Nephron progenitor cell (in vitro differentiated cells): ENCODE measurements at regions not wholly inside any gene's neighbourhood (a gene's known extent, or its start where the extent isn't known, plus 50 kb on each side); places are given as distances from the start of the nearest gene placed in this dataset.

Experiments used
- DNase-seq: peaks from one replicate; pipeline ENCODE4 v3.0.0; 2021
- H3K27ac Mint-ChIP-seq: 2 replicates; pipeline ENCODE4 v1.8.0; 2021; ENCODE audit warnings: mild to moderate bottlenecking, moderate library complexity, mixed read lengths
- H3K27me3 Mint-ChIP-seq: 2 replicates; pipeline ENCODE4 v1.8.0; 2021; ENCODE audit warnings: mild to moderate bottlenecking, low read depth, mixed read lengths; ENCODE audit not compliant: poor library complexity
- H3K36me3 Mint-ChIP-seq: 2 replicates; pipeline ENCODE4 v1.8.0; 2021; ENCODE audit warnings: low read depth, mixed read lengths
- H3K4me1 Mint-ChIP-seq: 2 replicates; pipeline ENCODE4 v1.8.0; 2021; ENCODE audit warnings: mixed read lengths
- H3K4me3 Mint-ChIP-seq: 2 replicates; pipeline ENCODE4 v1.8.0; 2021; ENCODE audit warnings: mild to moderate bottlenecking, moderate library complexity, mixed read lengths
- H3K9me3 Mint-ChIP-seq: 2 replicates; pipeline ENCODE4 v1.8.0; 2021; ENCODE audit warnings: mild to moderate bottlenecking, moderate library complexity, mixed read lengths
- CTCF ChIP-seq: fragments of 200-600 bp; sonication (generic); IDR thresholded peaks from 2 replicates; pipeline ENCODE4 v1.5.0; 2021; ENCODE audit warnings: antibody characterized with exemption

GRCh38 chr4:12658146-12658545, 826.0 kb downstream of the RAB28 start:
- Mint-ChIP-seq H3K27ac (no peak overlapping the region), H3K4me1 (no peaks in the 10 kb centered on the region), H3K27me3 (no peaks in the 10 kb centered on the region), H3K4me3 (no peak overlapping the region), H3K9me3 (peaks cover 14% of the 10 kb centered on the region), H3K36me3 (no peaks in the 10 kb centered on the region)
- no peak for DNase-seq
- no peak for TF ChIP-seq CTCF

GRCh38 chr4:12651876-12652275, 832.3 kb downstream of the RAB28 start:
- no peak overlapping the region for H3K27ac Mint-ChIP-seq

GRCh38 chr4:12645732-12646131, 838.4 kb downstream of the RAB28 start:
- TF ChIP-seq CTCF = no peak
- no peak for DNase-seq
- Mint-ChIP-seq H3K36me3 (no peaks in the 10 kb centered on the region), H3K27ac (no peak overlapping the region), H3K4me1 (no peaks in the 10 kb centered on the region), H3K27me3 (peaks cover 3% of the 10 kb centered on the region), H3K4me3 (no peak overlapping the region), H3K9me3 (peaks cover 8% of the 10 kb centered on the region)

More at GRCh38 chr4:12651876-12652275, 832.3 kb downstream of the RAB28 start:
- Mint-ChIP-seq H3K9me3 (peaks cover 13% of the 10 kb centered on the region), H3K36me3 (no peaks in the 10 kb centered on the region), H3K4me1 (no peaks in the 10 kb centered on the region), H3K27me3 (peaks cover 3% of the 10 kb centered on the region), H3K4me3 (no peak overlapping the region)
- no peak for DNase-seq
- TF ChIP-seq CTCF = no peak

GRCh38 chr4:12644261-12644660, 839.9 kb downstream of the RAB28 start:
- DNase-seq = no peak
- Mint-ChIP-seq H3K27me3 (no peaks in the 10 kb centered on the region), H3K27ac (no peak overlapping the region), H3K36me3 (no peaks in the 10 kb centered on the region), H3K4me3 (no peak overlapping the region), H3K4me1 (no peaks in the 10 kb centered on the region), H3K9me3 (peaks cover 6% of the 10 kb centered on the region)
- TF ChIP-seq CTCF = no peak

GRCh38 chr4:12636191-12636590, 847.9 kb downstream of the RAB28 start:
- H3K36me3 Mint-ChIP-seq = no peaks in the 10 kb centered on the region
- no peak for TF ChIP-seq CTCF

GRCh38 chr4:12635629-12636028, 848.5 kb downstream of the RAB28 start:
- H3K27ac Mint-ChIP-seq = no peak overlapping the region
- H3K27me3 Mint-ChIP-seq = no peaks in the 10 kb centered on the region
- no peak for DNase-seq
- H3K4me3 Mint-ChIP-seq = no peak overlapping the region
- TF ChIP-seq CTCF = no peak
- no peaks in the 10 kb centered on the region for H3K36me3 Mint-ChIP-seq
- peaks cover 27% of the 10 kb centered on the region for H3K9me3 Mint-ChIP-seq
- H3K4me1 Mint-ChIP-seq = no peaks in the 10 kb centered on the region

More at GRCh38 chr4:12636191-12636590, 847.9 kb downstream of the RAB28 start:
- no peaks in the 10 kb centered on the region for H3K4me1 Mint-ChIP-seq
- H3K4me3 Mint-ChIP-seq = no peak overlapping the region
- H3K27ac Mint-ChIP-seq = no peak overlapping the region
- peaks cover 27% of the 10 kb centered on the region for H3K9me3 Mint-ChIP-seq
- no peak for DNase-seq
- H3K27me3 Mint-ChIP-seq = no peaks in the 10 kb centered on the region
